ENCODE measurements at regions not wholly inside any gene's neighbourhood (a gene's known extent, or its start where the extent isn't known, plus 50 kb on each side); places are given as distances from the start of the nearest gene placed in this dataset.

DNA sequence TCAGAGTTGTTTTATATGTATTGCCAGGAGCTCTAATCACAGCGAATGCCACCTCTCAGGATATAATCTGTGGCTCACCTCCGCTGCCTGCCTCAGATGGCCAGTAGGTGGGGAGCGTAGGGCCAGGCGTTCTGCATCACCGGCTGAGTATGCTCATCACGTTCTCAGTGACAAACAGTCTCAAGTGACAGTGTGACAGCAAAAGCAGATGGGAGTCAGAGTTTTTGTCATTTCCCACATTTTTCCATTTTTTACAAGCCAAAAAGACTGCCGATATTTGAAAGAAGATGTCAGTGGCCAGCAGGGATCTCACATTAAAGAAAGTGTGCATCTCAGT, 208.7 kb downstream of the ALDH8A1 start:
- TF ChIP-seq, protein P1, sequence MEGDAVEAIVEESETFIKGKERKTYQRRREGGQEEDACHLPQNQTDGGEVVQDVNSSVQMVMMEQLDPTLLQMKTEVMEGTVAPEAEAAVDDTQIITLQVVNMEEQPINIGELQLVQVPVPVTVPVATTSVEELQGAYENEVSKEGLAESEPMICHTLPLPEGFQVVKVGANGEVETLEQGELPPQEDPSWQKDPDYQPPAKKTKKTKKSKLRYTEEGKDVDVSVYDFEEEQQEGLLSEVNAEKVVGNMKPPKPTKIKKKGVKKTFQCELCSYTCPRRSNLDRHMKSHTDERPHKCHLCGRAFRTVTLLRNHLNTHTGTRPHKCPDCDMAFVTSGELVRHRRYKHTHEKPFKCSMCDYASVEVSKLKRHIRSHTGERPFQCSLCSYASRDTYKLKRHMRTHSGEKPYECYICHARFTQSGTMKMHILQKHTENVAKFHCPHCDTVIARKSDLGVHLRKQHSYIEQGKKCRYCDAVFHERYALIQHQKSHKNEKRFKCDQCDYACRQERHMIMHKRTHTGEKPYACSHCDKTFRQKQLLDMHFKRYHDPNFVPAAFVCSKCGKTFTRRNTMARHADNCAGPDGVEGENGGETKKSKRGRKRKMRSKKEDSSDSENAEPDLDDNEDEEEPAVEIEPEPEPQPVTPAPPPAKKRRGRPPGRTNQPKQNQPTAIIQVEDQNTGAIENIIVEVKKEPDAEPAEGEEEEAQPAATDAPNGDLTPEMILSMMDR (conservative IDR thresholded peaks at IDR 0.05), result no peak
- TF ChIP-seq EZH2 (IDR thresholded peaks at IDR 0.05; ENCODE audit: low read depth), result no peak
